KBM-7 (cell line): ENCODE measurements at regions not wholly inside any gene's neighbourhood (a gene's known extent, or its start where the extent isn't known, plus 50 kb on each side); places are given as distances from the start of the nearest gene placed in this dataset.

ENCODE experiments used
- DNase-seq: peaks from one replicate; pipeline ENCODE4 v3.0.0-alpha.2; 2015
- in situ Hi-C: fragments of 300-500 bp; cut with MboI; formaldehyde crosslinking; loops from 2 replicates; pipeline ENCODE4 v1.14.3; 2020; ENCODE audit warnings: low sequenced_read_pairs, low pct_unique_long_range_greater_than_20kb, mixed read lengths

GRCh38 chr3:79930196-79930595 lies 162.4 kb upstream of the ROBO1 start:
- no peak for DNase-seq
- in situ Hi-C loops = no loop called here

- DNase-seq = no peak
- in situ Hi-C loops = no loop called here
Observed at GRCh38 chr3:79928687-79929408, 161.1 kb upstream of the ROBO1 start.

- in situ Hi-C loops = no loop called here
- DNase-seq = no peak
Observed at GRCh38 chr3:79926522-79926921, 158.7 kb upstream of the ROBO1 start.

- no peak for DNase-seq
- in situ Hi-C loops = no loop called here
Observed at GRCh38 chr3:79922633-79923032, 154.8 kb upstream of the ROBO1 start.

GRCh38 chr3:79917561-79917960 lies 149.8 kb upstream of the ROBO1 start:
- no peak for DNase-seq
- in situ Hi-C loops = no loop called here

- no peak for DNase-seq
- in situ Hi-C loops = no loop called here
Observed at GRCh38 chr3:79910337-79910736, 142.5 kb upstream of the ROBO1 start.

- in situ Hi-C loops = no loop called here
- DNase-seq = no peak
Observed at GRCh38 chr3:79906106-79906505, 138.3 kb upstream of the ROBO1 start.

- in situ Hi-C loops = no loop called here
- DNase-seq = no peak
Observed at GRCh38 chr3:79902151-79902550, 134.4 kb upstream of the ROBO1 start.

GRCh38 chr3:79898907-79899306 lies 131.1 kb upstream of the ROBO1 start:
- DNase-seq = no peak
- in situ Hi-C loops = no loop called here

- in situ Hi-C loops = no loop called here
- DNase-seq = no peak
Observed at GRCh38 chr3:79896086-79896485, 128.3 kb upstream of the ROBO1 start.

- DNase-seq = no peak
- in situ Hi-C loops = no loop called here
Observed at GRCh38 chr3:79887213-79887612, 119.4 kb upstream of the ROBO1 start.

- in situ Hi-C loops = no loop called here
- no peak for DNase-seq
Observed at GRCh38 chr3:79886204-79886603, 118.4 kb upstream of the ROBO1 start.

GRCh38 chr3:79885407-79885806 lies 117.6 kb upstream of the ROBO1 start:
- in situ Hi-C loops = no loop called here
- no peak for DNase-seq

GRCh38 chr3:79884354-79884753 lies 116.6 kb upstream of the ROBO1 start:
- DNase-seq = no peak
- in situ Hi-C loops = no loop called here

GRCh38 chr3:79881431-79881830 lies 113.6 kb upstream of the ROBO1 start:
- in situ Hi-C loops = no loop called here
- no peak for DNase-seq

- in situ Hi-C loops = no loop called here
- DNase-seq = no peak
Observed at GRCh38 chr3:79878708-79879107, 110.9 kb upstream of the ROBO1 start.

GRCh38 chr3:79874646-79875045 lies 106.8 kb upstream of the ROBO1 start:
- in situ Hi-C loops = no loop called here
- no peak for DNase-seq

- DNase-seq = no peak
- in situ Hi-C loops = no loop called here
Observed at GRCh38 chr3:79872483-79872882, 104.7 kb upstream of the ROBO1 start.

- no peak for DNase-seq
Observed at GRCh38 chr3:79871656-79872055, 103.9 kb upstream of the ROBO1 start.

GRCh38 chr3:79870313-79870620 lies 102.5 kb upstream of the ROBO1 start:
- in situ Hi-C loops = no loop called here
- no peak for DNase-seq

More at GRCh38 chr3:79871656-79872055, 103.9 kb upstream of the ROBO1 start:
- in situ Hi-C loops = no loop called here

GRCh38 chr3:79869461-79870312 lies 101.9 kb upstream of the ROBO1 start:
- DNase-seq = no peak
- in situ Hi-C loops = no loop called here
